GM21390 (cell line): ENCODE measurements at regions not wholly inside any gene's neighbourhood (a gene's known extent, or its start where the extent isn't known, plus 50 kb on each side); places are given as distances from the start of the nearest gene placed in this dataset.

ENCODE experiments used
- ATAC-seq: cut with Tn5 transposase; IDR thresholded peaks from one replicate; pipeline ENCODE4 v1.9.1; 2021; ENCODE audit not compliant: unreplicated experiment

- ATAC-seq: no peak
Observed at GRCh38 chr1:106787520-106787919, 269.0 kb upstream of the PRMT6 start.

GRCh38 chr1:106789686-106790085, 266.8 kb upstream of the PRMT6 start:
- ATAC-seq: no peak

GRCh38 chr1:106791041-106791440, 265.4 kb upstream of the PRMT6 start:
- ATAC-seq: no peak

GRCh38 chr1:106793651-106794050, 262.8 kb upstream of the PRMT6 start:
- ATAC-seq: no peak

- ATAC-seq: no peak
Observed at GRCh38 chr1:106798991-106799390, 257.5 kb upstream of the PRMT6 start.

- ATAC-seq: no peak
Observed at GRCh38 chr1:106802181-106802580, 254.3 kb upstream of the PRMT6 start.

- no peak for ATAC-seq
Observed at GRCh38 chr1:106814418-106814817, 242.1 kb upstream of the PRMT6 start.

- ATAC-seq: no peak
Observed at GRCh38 chr1:106817575-106817974, 238.9 kb upstream of the PRMT6 start.

GRCh38 chr1:106831511-106831910, 225.0 kb upstream of the PRMT6 start:
- ATAC-seq: no peak

- ATAC-seq: peak; percentile 94
Observed at GRCh38 chr1:106836708-106837107, 219.8 kb upstream of the PRMT6 start.

- no peak for ATAC-seq
Observed at GRCh38 chr1:106843518-106843917, 213.0 kb upstream of the PRMT6 start.

- ATAC-seq: peak; percentile 91
Observed at GRCh38 chr1:106846656-106847055, 209.8 kb upstream of the PRMT6 start.

GRCh38 chr1:106861110-106861509, 195.4 kb upstream of the PRMT6 start:
- ATAC-seq: no peak

GRCh38 chr1:106868828-106869227, 187.6 kb upstream of the PRMT6 start:
- no peak for ATAC-seq

GRCh38 chr1:106875622-106876021, 180.9 kb upstream of the PRMT6 start:
- ATAC-seq: peak; percentile 83

- no peak for ATAC-seq
Observed at GRCh38 chr1:106876384-106876783, 180.1 kb upstream of the PRMT6 start.

- no peak for ATAC-seq
Observed at GRCh38 chr1:106879538-106879937, 176.9 kb upstream of the PRMT6 start.

- ATAC-seq: no peak
Observed at GRCh38 chr1:106880226-106880625, 176.2 kb upstream of the PRMT6 start.

GRCh38 chr1:106883208-106883607, 173.3 kb upstream of the PRMT6 start:
- ATAC-seq: no peak

- ATAC-seq: no peak
Observed at GRCh38 chr1:106889059-106889458, 167.4 kb upstream of the PRMT6 start.

GRCh38 chr1:106889583-106889982, 166.9 kb upstream of the PRMT6 start:
- ATAC-seq: no peak

GRCh38 chr1:106897976-106898375, 158.5 kb upstream of the PRMT6 start:
- ATAC-seq: no peak

GRCh38 chr1:106899644-106900043, 156.8 kb upstream of the PRMT6 start:
- ATAC-seq: no peak

- peak; percentile 100 for ATAC-seq
Observed at GRCh38 chr1:106907795-106908194, 148.7 kb upstream of the PRMT6 start.
